ENCODE measurements at regions not wholly inside any gene's neighbourhood (a gene's known extent, or its start where the extent isn't known, plus 50 kb on each side); places are given as distances from the start of the nearest gene placed in this dataset.

DNA sequence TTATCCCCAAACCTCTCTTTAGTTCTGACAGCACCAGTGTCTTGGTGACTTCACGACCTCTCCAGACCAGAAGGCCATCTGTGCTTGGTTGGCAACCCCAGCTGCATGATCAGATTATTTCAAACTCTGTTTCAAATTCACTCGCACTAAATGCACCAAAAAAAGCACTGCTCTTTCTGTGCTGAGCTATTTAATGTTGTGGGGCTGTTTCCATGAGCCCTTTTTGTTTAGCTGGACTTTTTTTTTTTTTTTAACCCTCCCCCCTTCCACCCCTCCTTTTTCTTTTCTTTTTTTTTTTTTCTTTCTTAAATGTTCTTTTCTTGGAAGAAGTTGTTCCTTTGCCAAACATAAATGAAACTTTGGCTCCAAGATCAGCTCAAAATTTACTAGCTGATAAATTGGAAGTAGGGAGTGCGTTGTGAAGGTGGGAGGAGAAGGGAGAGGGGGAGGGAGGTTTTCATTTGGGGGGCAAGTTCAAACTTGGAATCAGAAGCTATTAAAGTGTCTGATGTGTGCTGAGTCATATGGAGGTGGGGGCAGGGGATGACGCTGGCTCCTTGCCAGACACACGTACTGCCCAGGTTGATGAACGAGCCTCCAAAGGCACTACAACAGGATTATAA is 543.0 kb upstream of the TNP1 start:
- H3K9me3 ChIP-seq, result no peaks in the 10 kb centered on the region
- DNase-seq, result peak; percentile 61
- no peaks in the 10 kb centered on the region for H3K36me3 ChIP-seq (ENCODE audit: low read depth, missing control alignments)
- peak overlapping the region; percentile 6 to 51 for H3K27ac ChIP-seq
- intact Hi-C loops (cut with DNase I; ENCODE audit: low total_unique reads), result no loop called here
- TF ChIP-seq, protein P1, sequence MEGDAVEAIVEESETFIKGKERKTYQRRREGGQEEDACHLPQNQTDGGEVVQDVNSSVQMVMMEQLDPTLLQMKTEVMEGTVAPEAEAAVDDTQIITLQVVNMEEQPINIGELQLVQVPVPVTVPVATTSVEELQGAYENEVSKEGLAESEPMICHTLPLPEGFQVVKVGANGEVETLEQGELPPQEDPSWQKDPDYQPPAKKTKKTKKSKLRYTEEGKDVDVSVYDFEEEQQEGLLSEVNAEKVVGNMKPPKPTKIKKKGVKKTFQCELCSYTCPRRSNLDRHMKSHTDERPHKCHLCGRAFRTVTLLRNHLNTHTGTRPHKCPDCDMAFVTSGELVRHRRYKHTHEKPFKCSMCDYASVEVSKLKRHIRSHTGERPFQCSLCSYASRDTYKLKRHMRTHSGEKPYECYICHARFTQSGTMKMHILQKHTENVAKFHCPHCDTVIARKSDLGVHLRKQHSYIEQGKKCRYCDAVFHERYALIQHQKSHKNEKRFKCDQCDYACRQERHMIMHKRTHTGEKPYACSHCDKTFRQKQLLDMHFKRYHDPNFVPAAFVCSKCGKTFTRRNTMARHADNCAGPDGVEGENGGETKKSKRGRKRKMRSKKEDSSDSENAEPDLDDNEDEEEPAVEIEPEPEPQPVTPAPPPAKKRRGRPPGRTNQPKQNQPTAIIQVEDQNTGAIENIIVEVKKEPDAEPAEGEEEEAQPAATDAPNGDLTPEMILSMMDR (IDR thresholded peaks at IDR 0.05), result no peak
- no peak for TF ChIP-seq POLR2A (IDR thresholded peaks at IDR 0.05)
- 26 to 42% methylated on average over 5 to 6 of the region's 6 CpGs for WGBS, 2 donors
- H3K4me1 ChIP-seq, result peaks cover 19% of the 10 kb centered on the region
- no peak overlapping the region for H3K4me3 ChIP-seq
- no peaks in the 10 kb centered on the region for H3K27me3 ChIP-seq

DNA sequence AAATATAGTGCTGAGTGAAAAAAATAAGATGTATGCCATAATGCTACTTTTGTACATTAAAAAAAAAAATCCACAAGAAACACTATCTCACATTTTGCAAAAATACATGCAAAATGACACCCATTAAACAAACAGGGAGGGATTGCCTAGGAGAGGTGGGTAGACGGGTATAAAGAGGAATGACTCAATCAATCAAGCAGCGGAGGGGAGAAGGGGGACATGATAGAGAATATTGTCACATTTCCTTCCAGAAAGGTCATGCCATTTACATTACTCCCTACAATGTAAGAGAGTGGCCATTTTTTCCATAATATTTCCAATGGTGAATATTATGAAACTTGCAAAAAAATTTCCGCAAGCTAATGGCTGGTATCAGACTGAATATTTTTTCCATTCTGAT is 542.3 kb upstream of the TNP1 start:
- no peaks in the 10 kb centered on the region for H3K9me3 ChIP-seq
- peak overlapping the region; percentile 6 to 51 for H3K27ac ChIP-seq
- TF ChIP-seq POLR2A (IDR thresholded peaks at IDR 0.05), result no peak
- TF ChIP-seq, protein P1 (IDR thresholded peaks at IDR 0.05), result no peak
- peaks cover 19% of the 10 kb centered on the region for H3K4me1 ChIP-seq
- DNase-seq, result no peak
- no peaks in the 10 kb centered on the region for H3K27me3 ChIP-seq
- H3K4me3 ChIP-seq, result no peak overlapping the region
- 91 to 93% methylated on average over 3 of the region's 3 CpGs for WGBS, 2 donors
- intact Hi-C loops (cut with DNase I; ENCODE audit: low total_unique reads), result no loop called here
- H3K36me3 ChIP-seq (ENCODE audit: low read depth, missing control alignments), result no peaks in the 10 kb centered on the region

DNA sequence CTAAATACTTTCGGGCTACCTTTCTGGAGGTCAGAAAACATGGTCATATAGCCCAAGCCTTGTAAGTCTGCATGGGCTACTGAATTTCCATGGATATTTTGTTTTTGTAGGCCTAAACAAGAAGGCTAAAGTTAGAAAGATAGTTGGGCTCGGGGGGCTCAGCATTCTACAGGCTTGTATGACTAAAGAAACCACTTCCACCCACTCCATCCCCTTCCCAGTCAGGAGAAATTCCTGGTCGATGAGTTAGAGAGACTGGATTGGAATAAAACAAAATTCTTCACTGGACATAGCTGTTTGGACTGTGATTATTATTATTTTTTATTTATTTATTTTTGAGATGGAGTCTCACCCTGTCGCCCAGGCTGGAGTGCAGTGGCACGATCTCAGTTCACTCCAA is 539.4 kb upstream of the TNP1 start:
- H3K4me3 ChIP-seq, result no peak overlapping the region
- no peak overlapping the region for H3K27ac ChIP-seq
- whole genome bisulfite sequencing, 2 donors, result 83 to 89% methylated on average over 5 of the region's 5 CpGs
- DNase-seq, result no peak
- H3K9me3 ChIP-seq, result no peaks in the 10 kb centered on the region
- TF ChIP-seq POLR2A (IDR thresholded peaks at IDR 0.05), result no peak
- TF ChIP-seq, protein P1 (IDR thresholded peaks at IDR 0.05), result no peak
- H3K4me1 ChIP-seq, result peaks cover 23% of the 10 kb centered on the region
- intact Hi-C loops (cut with DNase I; ENCODE audit: low total_unique reads), result no loop called here
- H3K36me3 ChIP-seq (ENCODE audit: low read depth, missing control alignments), result no peaks in the 10 kb centered on the region
- no peaks in the 10 kb centered on the region for H3K27me3 ChIP-seq

DNA sequence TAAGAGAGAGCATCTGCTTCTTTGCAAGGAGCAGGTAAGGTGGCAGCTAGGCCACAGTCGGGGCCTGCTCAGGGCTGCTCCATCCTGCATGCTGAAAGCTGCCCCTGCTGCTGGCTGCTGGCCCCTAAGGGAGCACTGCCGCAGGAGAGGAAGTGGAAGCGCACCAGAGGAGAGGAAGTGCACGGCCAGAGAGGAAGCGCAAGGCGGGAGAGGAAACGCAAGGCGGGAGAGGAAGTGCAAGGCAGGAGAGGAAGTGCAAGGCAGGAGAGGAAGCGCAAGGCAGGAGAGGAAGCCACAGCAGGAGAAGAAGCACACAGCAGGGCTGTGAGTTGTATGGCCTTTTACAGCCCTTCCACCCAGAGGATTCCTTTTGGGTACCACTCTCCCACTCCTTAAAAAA is 539.0 kb upstream of the TNP1 start:
- TF ChIP-seq, protein P1 (IDR thresholded peaks at IDR 0.05), result no peak
- no peak for TF ChIP-seq POLR2A (IDR thresholded peaks at IDR 0.05)
- WGBS, 2 donors, result 88 to 90% methylated on average over 9 of the region's 9 CpGs
- Histone ChIP-seq H3K9me3 (no peaks in the 10 kb centered on the region), H3K27ac (no peak overlapping the region), H3K27me3 (no peaks in the 10 kb centered on the region), H3K4me1 (peaks cover 22% of the 10 kb centered on the region), H3K4me3 (no peak overlapping the region), H3K36me3 (ENCODE audit: low read depth, missing control alignments) (no peaks in the 10 kb centered on the region)
- no peak for DNase-seq
- intact Hi-C loops (cut with DNase I; ENCODE audit: low total_unique reads), result no loop called here

DNA sequence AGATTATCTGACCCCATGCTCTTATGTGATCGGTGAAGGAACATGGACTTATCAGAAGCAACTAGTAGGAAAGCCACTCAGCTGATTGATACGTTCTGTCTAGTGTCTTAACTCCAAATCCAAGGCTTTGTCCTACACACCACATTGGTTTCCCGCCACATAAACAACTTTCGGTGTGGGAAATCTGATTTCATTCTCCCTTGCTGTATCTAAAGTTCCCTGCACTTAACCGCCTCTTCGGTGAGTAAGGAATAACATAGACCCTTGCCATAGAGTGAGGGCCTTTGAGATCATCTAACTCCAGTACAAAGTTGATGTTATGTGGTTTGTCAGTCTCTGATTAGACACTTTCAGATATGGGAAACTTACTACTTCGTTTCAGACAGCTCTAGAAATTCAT is 538.2 kb upstream of the TNP1 start:
- H3K27ac ChIP-seq, result no peak overlapping the region
- peaks cover 17% of the 10 kb centered on the region for H3K4me1 ChIP-seq
- no peak for DNase-seq
- no peaks in the 10 kb centered on the region for H3K27me3 ChIP-seq
- TF ChIP-seq POLR2A (IDR thresholded peaks at IDR 0.05), result no peak
- TF ChIP-seq, protein P1 (IDR thresholded peaks at IDR 0.05), result no peak
- 87 to 89% methylated on average over 7 of the region's 7 CpGs for WGBS, 2 donors
- no peaks in the 10 kb centered on the region for H3K36me3 ChIP-seq (ENCODE audit: low read depth, missing control alignments)
- H3K4me3 ChIP-seq, result no peak overlapping the region
- intact Hi-C loops (cut with DNase I; ENCODE audit: low total_unique reads), result no loop called here
- H3K9me3 ChIP-seq, result no peaks in the 10 kb centered on the region

Data from testis (tissue), 2 donors.